Activated T-cell treated with anti-CD3 and anti-CD28 coated beads for 24 hours (primary cell): ENCODE measurements at regions not wholly inside any gene's neighbourhood (a gene's known extent, or its start where the extent isn't known, plus 50 kb on each side); places are given as distances from the start of the nearest gene placed in this dataset.

Source experiments
- DNase-seq: peaks from one replicate; pipeline ENCODE4 v3.0.0-alpha.2; 2020; ENCODE audit warnings: low read depth

DNA sequence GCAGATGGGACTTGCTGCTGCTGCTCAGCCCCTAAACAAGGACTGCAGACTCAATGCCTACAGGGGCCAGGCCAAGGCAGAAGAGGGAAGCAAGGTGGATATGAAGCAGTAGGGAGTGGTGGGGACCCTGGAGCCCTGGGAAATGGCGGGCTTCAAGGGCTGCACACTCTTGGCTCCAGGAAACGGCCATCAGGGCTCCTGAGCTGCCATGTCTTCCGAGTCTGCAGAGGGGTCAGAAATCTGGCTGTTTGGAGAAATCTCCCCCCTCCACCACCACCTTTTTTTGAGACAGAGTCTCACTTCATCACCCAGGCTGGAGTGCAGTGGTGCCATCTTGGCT lies 169.1 kb downstream of the KATNIP start:
- DNase-seq: no peak

DNA sequence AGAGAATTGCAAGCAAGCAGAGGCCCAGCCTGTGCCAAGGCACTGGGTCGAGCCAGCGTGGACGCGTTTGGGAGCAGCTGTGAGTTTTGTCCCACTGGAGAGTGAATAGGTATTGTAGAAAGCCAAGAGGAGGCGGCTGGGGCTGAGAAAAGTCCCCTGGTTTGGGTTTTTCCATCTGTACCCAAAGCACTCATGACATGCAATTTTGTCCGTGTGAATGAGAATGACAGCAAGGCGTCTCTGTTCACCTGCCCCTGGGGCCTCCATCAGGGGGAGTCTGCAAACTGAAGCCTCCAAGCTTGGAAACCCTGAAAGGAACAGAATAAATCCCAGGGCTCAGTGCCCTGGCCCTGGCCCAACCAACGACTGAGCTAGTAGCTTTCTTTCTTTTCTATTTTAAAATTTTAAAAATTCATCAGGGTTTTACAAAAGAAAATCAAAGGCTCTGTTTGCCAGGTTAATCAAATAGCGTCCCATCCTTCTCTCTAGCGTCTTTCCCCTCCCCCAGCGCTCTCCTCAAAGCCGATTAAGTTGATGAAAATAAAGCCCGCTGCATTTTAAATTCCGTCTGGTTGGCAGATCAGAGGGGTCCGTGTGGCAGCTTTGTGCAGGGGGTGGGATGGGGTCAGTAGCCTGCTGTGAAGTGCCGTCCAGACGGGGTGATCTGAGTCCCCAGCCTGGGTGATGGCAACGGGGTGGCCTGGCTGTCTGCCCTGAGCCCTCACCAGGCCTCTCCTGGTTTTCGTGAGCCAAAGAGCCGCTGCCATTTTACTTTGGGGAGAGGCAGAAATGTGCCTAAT lies 171.0 kb downstream of the KATNIP start:
- no peak for DNase-seq

DNA sequence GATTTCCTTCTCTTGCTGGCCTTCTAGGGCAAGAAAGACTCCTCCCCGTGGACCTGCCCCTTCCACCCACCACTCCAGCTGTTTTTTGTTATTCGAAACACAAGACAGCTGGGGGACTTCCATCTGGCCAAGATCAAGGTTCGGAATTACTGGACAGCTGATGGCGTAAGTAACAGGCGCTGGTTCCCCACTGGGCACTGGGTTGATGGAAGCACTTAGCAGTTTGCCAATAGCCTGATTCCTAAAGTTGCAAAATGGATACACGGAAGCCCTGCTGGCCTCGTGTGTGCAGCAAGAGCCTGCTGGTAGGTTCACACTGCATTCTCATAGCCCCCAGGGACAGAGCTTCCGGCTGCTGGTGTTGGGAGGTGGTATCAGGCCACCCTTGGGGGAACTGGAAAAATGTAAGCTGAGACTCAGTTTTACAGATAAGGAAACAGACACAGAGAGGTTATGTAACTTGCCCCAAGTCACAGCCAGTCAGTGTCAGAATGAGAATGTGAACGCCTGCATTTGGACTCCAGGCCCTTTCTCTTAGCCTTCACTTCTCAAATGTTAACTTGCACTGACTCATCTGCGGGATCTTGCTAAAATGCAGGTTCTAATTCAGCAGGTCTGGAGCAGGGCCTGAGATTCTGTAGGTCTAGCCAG lies 171.7 kb downstream of the KATNIP start:
- no peak for DNase-seq

DNA sequence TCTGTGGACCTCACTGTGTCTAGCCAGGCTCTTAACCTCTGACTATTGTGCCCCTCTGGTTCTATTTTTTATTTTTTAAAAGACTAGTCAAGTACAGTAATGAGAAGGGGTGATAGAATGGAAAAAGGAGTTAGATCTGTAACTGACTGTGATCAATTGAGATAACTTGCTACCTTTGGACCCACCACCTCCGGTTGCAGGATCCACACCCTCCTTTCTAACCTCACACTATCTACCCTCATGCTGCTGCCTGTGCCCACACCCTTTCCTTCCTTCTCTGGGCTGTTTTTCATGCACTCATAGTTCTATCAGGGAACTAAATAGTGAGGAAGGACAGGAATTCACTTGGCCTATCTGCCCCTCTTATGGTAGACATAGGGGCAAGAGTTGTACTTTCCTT lies 172.3 kb downstream of the KATNIP start:
- no peak for DNase-seq

DNA sequence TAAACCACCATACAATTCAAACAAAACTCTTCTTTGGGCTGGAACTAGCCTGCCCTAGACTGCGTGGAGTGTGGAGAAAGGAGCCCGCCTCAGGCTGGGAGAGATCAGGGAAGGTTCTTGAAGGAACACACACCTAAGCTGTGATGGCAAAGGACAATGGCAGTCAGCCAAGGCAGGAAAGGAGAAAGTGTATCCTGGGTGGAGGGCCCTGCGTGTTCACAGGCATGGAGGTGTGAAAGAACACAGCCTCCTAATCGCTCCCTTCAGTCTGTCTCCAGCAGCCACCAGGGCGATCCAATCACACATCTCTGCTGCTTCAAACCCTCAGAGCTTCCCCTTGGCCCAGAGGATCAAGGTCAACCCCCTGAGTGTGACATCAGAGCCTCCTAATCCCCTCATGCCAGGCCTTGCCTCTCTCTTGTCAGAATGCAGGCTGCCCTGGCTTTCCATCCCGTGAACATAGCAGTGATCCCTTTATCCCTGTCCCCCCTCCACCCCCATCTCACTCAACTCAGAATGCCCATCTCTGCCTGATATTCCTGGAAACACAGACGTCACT lies 173.0 kb downstream of the KATNIP start:
- no peak for DNase-seq

DNA sequence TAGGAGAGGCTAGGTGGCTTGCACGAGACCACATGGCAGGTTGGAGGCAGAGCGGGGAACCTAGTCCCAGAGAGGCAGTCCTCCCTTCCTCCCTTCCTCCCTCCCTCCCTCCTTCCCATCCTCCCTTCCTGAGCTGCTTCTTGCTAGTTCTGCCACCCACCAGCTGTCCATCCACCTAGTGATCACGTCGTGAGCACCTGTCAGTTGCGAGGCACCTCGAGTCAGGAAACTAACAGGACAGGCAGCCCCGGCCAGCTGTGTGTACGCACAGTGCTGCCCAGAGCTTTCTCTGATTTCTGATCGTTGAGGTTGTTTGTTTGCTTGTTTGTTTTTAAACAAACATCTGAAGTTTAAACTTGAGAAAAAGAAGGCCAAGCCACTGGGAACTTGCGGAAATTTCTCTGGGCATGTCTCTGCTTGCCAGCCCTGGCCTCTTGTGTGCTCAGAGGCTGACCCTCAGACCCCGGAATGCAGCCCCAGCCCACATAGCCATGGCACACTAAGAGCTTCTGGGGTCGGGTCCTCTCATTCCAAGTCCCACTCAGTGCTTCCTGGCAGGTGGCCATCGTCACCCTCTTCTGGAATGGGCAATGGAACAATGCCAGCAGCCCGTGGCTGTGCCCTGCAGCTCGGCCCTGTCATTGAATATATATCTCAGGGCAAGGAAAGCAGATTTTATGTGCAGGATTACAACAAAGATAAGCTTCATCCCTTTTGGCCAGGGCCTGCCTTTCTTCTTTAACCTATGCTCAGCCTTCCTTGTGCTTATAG lies 174.0 kb downstream of the KATNIP start:
- DNase-seq: no peak

DNA sequence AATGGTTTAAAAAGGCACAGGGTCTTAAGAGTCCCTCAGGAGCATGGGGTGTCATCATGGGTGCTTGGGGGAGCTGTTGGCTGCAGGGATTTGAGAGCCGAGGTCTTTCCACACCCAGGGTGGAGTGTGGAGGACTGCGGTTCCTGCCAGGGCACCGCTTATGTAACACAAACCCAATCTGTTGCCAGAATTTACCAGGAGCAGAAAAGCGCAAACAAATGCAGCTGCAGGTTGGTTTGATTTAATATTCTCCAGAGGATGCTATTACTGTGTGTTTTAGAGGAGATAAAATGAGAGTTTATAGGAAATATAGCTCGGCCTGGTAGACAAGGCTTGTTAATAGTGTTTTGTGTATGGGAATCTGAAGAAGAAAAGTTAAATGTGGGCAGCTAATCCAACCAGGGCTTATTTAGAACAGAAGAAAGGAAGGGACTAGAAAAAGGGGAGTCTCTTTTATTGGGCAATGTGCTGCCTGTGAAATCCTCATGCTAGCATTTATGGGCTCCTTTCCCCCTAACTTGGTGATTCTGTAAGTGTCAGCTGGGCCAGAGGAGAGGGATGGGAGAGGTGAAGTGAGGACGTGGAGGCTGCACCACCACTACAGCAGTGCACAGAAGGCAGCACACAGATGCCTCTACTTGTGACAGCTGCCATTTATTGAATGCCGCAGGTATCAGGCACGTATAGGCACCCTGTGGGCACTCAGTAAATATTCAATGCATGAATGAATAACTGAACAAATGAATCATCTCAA lies 174.7 kb downstream of the KATNIP start:
- DNase-seq: no peak

DNA sequence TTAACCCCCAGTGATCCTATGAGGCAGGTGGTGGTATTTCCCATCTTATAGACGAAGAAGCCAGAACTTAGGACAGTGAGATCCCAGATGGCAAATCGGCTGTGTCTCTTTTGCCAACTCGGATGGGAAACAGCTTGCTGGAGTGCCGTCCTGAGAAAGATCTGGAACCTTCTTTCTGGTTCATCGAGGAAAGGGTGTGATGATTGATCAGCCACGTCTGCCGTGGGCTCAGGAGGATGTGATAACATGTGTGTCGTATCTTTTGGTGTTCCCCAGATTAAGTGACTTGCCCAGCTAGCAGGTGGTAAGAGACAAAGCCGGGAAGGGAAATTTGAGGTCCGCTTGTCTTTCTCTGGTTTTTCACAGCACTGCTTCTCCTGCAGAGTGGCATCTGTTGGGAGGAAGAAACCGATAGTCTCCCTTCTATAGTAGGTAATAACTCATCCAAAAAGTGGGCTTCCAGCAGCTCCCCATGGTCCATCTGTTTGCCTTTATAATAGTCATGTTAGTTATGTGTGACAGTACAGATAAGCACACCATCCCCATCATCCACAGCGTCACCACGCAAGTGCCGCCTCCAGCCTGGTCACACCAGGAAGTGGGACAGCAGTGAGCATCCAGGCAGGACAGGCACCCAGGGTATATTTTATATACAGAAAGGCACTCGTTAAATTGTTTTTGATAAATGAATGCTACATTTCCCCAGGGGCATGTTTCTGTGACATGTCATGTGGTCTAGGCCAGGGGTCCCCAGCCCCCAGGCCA lies 175.5 kb downstream of the KATNIP start:
- DNase-seq: no peak

DNA sequence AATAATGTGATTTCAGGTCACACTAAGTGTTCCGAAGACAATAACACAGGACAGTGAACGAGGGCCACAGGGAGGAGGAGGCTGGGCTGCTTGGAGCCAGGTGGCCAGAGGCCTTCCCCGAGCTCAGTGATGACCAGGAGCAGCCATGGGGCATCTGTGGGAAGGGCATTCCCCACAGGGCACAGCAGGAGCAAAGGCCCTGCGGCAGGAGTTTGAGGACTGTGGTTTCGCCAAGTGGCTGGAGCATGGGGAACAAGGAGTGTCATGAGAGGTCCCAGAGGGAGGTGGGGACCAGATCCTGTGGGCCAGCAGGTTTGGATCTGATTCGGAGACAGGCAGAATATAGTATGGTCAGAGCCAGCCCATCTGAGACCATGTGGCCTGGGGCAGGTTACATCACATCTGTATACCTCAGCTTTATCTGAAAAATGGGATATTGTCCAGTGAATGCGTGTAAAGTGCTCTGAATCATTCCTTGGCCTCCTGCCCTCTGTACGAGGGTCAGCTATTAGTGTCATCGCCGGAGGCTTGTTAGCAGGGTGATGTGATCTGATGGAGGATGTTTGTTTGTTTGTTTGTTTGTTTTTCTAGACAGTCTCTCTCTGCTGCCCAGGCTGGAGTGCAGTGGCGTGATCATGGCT lies 176.8 kb downstream of the KATNIP start:
- no peak for DNase-seq

DNA sequence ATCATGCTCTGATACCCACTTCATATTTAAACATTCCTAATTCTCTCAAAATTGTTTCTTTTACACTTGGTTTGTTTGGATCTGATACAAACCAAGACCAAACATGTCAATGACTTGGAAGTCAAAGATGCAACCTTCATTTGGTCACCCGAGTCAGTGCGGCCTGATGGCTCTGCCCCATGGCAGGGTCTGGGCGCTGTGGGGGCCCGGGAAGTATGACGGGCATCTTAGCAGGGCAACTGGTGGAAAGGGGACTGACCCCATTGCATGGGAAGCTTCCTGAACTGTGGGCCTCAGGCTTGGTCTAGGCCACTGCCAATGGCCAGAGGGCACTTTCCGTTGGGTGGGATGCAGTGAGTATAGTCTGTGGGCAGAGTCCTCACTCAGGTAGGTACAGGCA lies 178.0 kb downstream of the KATNIP start:
- DNase-seq: no peak

DNA sequence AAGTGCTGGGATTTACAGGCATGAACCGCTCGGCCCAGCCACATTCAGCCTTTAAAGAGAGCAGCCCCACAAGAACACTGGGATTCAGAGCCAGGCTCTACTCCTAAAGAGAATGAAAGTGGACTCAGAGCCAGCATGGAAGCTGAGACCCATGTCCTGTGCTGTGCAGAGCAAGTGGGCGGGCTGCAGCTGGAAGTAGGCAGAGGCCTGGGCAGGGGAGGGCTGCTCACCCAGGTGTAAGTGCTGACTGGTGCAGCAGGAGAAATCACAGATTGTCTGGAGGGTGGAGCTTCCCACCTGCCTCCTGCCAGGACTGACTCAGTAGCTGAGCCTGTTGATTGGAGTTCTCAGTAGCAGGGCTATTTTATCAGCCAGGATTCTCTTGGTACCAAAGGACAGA lies 178.7 kb downstream of the KATNIP start:
- DNase-seq: no peak

DNA sequence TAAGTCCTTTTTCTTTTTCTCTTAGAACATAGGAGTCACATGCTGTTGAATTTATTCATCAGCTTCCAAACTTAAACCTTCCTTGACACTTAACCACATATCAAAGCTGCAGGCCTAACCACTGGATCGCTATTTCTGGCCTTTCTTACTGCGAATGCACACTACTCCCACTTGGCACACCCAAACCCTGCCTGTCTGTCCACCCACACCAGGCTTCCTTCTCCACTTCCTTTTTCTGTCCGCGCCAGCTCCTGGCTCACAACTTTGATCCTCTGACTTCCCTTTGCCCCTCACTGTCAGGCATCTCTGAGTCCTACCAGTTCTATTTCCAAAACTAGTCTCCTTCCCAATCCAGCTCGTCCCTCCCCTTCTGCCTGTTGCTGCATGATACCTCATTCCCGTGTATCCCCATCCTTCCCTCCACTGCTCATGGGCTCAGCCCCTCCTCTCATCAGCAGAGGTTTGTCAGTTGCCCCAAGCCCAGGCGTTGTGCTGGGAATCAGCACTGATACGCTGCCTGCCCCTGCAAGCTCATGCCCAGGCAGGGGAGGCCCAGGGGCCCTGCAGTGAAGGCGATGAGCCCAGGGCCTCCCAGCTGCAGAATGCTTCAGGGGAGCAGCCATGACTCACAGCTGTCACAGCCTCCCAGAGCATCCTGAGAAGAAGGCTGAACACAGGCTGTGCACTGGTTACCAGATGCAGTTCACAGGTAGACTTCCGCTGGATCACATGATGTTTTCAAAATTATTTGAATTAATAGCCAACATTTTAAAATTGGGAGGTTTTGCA lies 179.8 kb downstream of the KATNIP start:
- no peak for DNase-seq

DNA sequence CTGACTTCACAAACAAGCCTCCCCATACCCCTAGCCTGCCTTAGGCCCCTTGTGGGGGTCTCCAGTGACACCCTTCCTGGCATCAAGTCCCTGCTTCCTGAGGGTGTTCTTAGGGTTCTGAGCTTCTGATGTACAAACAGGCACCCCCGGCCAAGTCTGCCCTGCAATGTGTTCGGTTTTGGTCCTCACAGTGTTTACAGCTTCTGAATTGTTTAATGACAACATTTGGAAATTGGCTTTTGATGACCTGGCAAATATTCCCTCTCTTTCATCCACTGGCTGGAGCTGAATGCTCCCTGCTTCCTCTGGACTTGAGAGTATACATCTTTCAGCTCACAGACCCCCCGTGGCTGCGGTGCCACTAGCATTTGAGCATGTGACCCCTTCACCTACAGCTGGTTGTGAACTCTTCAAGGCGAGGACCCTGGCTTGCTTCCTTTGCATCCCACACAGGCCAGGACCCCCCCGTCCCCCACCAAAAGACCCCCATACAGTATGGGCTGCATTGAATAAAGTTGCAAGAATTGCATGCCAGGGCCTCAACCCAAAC lies 180.8 kb downstream of the KATNIP start:
- DNase-seq: no peak

DNA sequence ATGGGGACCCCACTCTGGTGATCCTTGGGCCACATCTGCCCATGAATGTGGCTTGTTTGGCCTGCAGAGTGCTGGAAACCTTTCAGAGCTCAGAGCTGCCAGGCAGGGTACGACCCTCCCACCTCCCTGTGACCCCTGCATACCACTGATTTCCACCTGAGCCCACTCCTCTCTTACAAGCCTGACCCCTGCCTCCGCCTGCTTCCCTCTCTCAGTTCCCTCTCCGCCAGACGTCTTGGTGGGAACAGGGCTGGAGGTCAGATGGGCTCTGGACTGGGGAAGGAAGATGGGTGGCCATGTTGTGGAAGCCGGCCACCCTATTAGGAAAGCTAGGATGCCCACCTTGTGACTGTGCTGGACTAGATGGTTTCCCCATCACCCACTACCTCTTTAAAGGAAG lies 185.1 kb downstream of the KATNIP start:
- DNase-seq: no peak

DNA sequence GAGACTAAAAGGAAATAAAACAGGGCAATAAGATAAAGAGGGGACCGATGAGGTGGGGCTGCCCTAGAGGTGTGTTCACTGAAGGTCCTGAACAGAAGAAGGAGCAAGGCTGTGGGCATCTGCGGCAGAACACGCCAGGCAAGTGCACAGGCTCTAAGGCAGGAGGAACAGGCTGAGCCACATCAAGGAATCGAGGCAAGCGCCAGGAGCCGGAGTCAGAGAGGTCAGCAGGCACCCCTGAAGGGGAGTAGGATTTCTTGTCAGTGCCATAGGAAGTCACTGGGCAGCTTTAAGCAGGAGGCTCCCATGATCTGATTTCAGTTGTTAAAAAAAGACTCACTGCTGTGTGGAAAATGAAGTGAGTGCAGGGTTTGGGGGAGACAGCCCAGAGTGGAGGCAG lies 186.5 kb downstream of the KATNIP start:
- no peak for DNase-seq

DNA sequence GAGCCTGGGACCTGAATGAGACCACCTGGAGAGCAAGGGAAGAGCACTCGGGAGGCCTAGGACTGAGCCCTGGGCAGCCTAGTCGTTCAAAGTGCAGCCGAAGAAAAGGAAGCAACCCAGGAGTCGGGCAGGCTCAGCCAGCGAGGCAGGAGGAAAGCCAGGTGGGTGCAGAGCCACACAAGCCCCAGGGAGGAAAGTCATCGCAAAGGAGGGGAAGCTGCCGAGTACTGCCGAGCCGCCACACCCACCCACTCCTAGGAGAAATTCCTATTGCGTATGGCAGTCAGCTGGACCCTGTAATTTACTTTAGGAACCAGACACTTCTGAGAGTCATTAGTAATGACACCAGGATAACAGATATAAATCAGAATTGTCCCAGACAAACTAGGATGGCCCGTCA lies 187.6 kb downstream of the KATNIP start:
- DNase-seq: no peak
